GM19324 (cell line): ENCODE measurements at regions not wholly inside any gene's neighbourhood (a gene's known extent, or its start where the extent isn't known, plus 50 kb on each side); places are given as distances from the start of the nearest gene placed in this dataset.

ENCODE experiments used
- ATAC-seq: cut with Tn5 transposase; IDR thresholded peaks from one replicate; pipeline ENCODE4 v1.9.1; 2021; ENCODE audit warnings: mild to moderate bottlenecking, moderate library complexity; ENCODE audit not compliant: unreplicated experiment, low FRiP score

DNA sequence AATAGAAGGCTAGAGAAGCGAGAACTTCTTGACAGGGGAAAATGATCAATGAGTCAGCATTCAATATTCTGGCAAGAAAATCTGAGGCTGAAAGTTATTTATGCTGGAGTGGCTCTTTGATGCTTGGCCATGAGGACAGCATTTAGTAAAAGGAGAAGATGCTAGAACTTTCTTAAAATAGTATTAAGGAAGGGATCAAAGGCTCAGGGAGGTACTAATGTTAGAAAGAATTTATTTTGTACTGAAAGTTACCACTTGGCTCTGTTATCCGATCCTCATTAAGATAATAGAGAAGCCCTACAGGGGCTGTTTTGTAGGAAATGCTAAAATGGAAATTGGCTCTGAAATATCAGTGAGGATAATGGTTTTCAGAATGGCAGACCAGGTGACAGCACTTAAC is 1774.6 kb upstream of the PCDH20 start:
- ATAC-seq: no peak

GRCh38 chr13:63189712-63190111 is 1774.1 kb upstream of the PCDH20 start:
- no peak for ATAC-seq

- ATAC-seq: no peak
These were observed 1769.0 kb upstream of the PCDH20 start for GRCh38 chr13:63184693-63185092.

DNA sequence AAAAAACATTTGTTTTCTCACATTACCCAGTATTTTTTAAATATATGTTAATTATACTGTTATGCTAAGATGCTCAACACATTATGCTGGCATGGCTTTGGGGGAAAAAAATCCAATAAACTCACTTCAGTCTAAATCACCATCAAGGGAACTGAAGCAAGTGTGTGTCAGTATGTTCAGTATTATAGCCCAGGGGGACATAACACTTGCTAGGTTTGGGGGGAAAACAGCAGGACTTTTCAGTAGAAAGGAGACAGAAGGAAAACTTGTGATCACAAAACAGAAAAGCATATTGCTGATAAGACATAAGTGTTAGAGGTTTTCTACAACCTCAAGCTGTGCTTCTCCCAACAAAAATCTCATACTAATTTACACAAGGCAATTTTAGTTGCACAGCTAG is 1759.9 kb upstream of the PCDH20 start:
- no peak for ATAC-seq

DNA sequence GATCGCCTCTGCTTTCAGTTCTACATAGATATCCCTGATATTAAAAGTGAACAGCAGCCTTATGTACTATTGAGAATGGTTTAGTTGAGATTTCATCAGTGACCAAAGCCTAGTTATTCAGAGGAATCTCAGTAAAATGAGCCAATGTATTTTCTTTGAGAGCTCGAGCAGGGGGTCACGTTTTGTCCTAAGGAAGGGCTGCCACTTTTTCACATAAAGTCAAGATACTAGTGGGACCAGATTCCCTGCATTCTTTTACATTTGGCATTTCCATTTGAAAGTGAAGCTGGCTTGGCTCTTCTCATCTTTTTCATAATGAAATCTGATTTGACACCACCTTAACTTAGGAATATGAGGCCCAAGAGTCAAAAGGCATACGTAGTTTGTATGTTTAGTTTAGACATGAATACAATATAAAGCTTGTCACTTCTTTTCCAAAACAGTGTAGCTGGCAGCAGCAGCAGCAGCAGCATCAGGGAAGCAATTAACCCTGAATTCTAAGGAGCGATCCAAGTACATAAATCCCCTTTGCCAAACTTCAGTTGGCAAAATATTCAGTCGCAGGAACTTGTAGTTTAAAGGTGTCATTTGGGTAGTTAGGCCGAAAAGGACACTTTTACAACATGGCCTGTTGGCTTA is 1752.2 kb upstream of the PCDH20 start:
- ATAC-seq: no peak

DNA sequence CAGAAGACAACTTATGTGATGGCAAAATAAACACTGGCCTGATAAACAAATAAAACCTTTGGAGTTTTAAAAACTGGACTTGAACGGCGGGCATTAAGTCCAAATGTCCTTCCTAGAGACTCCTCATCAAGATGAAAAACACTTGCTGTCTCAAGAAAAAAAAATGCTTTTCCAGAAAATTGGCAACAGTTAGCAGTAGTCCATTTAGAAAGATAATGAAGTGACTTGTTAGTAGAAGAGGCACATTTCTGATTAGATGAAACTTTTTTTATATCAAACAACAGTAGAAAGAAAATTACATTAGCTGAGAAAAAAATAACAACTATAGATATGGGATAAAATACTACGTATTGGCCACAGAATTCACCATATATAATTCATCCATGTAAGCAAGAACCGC is 1750.7 kb upstream of the PCDH20 start:
- ATAC-seq: no peak

DNA sequence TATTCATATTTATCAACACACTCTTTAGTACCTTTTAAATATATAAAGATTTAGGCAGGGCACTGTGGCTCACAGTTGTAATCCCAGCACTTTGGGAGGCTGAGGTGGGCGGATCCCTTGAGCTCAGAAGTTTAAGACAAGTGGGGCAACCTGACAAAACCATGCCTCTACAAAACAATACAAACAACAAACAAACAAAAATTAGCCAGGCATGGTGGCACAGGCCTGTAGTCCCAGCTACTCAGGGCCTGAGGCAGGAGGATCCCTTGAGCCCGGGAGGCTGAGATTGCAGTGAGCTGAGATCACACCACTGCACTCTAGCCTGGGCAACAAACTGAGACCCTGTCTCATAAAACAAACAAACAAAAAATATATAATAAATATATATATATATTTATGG is 1748.3 kb upstream of the PCDH20 start:
- no peak for ATAC-seq

DNA sequence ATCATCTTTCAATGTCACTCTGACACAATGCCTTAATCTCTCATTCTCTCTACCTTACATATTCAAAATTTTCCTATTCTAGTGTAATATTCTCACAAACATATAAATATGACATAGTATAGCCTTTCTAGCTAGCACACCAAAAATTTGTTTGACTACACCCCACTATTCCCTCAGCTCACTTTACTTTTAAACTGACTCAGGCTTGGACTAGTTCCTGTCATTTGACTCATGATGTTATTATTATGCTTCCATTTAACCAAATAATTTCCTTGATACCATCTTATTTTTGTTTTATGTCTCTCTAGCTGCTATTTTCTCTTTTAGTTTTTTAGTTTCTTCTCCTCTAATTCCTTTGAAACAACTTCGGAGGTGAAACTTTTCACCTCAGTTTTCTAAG is 1745.6 kb upstream of the PCDH20 start:
- ATAC-seq: no peak

DNA sequence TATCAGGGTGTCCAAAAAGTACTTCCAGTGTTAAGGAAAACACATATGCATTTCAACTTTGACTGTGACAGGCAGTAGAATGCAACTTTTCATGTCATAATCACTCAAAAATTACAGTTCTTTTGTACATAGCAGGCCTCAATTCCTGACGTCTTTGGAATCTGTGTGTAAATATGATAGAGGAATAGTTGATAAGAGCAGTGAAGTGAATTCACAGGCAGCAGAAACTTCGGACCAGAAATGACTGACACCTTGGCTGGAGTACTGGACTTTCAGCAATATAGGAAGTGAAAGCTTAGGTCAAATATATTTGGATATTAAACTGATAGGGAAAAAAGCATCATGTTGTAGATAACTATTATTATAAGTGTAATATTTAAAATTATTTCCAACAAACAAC is 1741.2 kb upstream of the PCDH20 start:
- ATAC-seq: no peak

- no peak for ATAC-seq
These were observed 1733.7 kb upstream of the PCDH20 start for GRCh38 chr13:63149375-63149774.

DNA sequence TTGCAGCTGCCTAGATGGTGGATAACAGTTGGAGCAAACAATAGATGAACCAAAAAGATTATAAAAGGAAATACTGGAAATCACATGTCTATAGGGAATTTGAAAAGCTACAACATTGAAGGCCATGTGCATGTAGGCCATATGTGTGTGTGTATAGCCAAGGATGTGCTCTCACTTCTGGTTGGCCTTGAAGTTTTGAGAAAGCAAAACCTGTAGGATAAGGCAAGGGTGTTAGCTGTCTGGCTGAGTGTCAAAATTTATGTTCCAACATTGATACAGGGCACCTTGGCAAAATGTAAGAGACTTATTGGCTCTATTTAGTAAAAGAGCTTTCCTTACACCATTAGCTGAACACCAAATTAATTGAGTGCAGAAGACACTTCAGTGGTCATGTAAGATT is 1723.6 kb upstream of the PCDH20 start:
- no peak for ATAC-seq

- no peak for ATAC-seq
These were observed 1714.3 kb upstream of the PCDH20 start for GRCh38 chr13:63129995-63130394.

GRCh38 chr13:63128716-63129115 is 1713.1 kb upstream of the PCDH20 start:
- ATAC-seq: no peak

DNA sequence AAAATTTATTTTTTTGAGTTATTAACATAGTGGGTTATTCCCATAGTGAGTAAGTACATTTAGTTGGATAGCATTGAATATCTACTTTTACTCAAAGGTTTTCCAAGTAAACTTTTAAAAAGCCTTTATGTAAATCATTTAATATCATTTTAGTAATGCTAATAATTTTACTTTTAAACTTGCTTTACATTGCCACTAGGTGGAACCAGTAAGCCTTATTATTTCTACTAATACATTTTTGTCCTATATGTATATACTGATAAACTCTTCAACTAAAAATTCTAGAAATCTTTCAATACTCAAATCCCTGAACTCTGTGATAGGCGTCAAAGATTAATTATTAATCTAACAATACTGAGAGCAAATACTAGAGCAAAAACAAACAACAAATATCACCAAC is 1709.2 kb upstream of the PCDH20 start:
- ATAC-seq: no peak

GRCh38 chr13:63120883-63121282 is 1705.2 kb upstream of the PCDH20 start:
- ATAC-seq: no peak

DNA sequence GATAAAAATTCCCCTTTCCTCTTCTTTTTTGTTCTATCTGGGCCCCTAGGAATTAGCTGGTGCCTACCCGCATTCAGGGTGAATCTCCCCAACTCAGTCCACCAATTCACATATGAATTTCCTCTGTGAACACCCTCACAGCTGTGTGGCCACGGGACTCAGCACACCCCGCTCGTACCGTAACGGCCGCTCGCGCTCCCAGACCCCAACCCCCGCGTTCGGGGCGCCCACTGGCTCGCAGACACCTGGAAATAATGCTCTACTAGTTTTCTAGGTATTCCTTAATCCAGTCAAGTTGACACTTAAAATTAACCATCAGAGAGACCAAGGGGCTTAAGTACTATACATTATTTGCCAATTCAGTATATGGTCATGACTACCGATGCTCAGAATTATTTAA is 1702.1 kb upstream of the PCDH20 start:
- no peak for ATAC-seq

- no peak for ATAC-seq
These were observed 1697.2 kb upstream of the PCDH20 start for GRCh38 chr13:63112799-63113395.

DNA sequence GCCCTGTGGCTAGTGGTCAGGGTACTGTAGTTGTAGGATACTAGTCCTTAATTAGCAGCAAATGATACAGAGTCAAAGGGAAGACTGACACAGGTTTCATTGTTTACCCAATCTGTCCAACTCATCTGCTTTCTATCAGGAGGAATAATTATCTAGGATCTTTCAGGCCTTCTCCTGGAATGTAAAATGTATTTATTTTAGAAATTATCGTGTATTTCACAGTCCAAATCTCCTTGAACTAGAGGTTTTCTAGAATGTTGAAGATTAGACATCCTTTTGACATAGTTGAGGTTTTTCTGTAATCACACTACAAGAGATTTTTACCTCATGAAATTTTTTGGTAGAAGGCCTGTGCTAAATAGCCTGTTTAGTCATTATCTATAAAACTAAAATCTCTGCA is 1694.8 kb upstream of the PCDH20 start:
- no peak for ATAC-seq

- ATAC-seq: no peak
These were observed 1691.7 kb upstream of the PCDH20 start for GRCh38 chr13:63107179-63107943.

GRCh38 chr13:63094717-63095116 is 1679.1 kb upstream of the PCDH20 start:
- no peak for ATAC-seq

- no peak for ATAC-seq
These were observed 1678.3 kb upstream of the PCDH20 start for GRCh38 chr13:63093907-63094469.

DNA sequence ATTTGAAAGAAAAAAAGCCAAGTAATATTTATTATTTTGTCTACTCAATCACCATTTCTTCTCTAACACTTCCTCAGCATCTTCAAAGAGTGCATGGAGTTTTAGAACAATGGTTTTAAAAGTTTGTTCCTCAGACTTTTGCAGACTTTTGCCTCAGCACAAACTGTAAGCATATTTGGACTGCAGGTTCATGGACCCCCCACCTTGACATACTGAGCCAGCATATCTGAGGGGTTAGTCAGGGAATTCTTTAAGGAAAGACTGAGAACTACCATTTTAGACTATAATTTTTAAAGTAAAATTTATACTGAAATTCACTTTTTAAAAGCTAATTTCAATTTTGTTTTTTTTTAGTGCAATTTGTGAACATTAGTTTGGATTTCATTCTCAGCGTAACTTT is 1676.8 kb upstream of the PCDH20 start:
- no peak for ATAC-seq
